ENCODE measurements at regions not wholly inside any gene's neighbourhood (a gene's known extent, or its start where the extent isn't known, plus 50 kb on each side); places are given as distances from the start of the nearest gene placed in this dataset.
A peak's percentile ranks its signal among the peaks of the same experiment; 100 is the strongest.

GRCh38 chr13:80059789-80060188, 281.1 kb downstream of the SPRY2 start:
- Mint-ChIP-seq H3K9me3 (no peaks in the 10 kb centered on the region), H3K27me3 (no peaks in the 10 kb centered on the region), H3K4me3 (no peak overlapping the region), H3K27ac (no peak overlapping the region), H3K36me3 (ENCODE audit: insufficient read depth) (no peaks in the 10 kb centered on the region), H3K4me1 (ENCODE audit: low read depth in 2 of 2) (no peaks in the 10 kb centered on the region)
- ATAC-seq (replicated peaks) (no peak), DNase-seq (no peak)

GRCh38 chr13:80058626-80059025, 282.3 kb downstream of the SPRY2 start:
- Mint-ChIP-seq H3K27me3 (no peaks in the 10 kb centered on the region), H3K4me3 (no peak overlapping the region), H3K27ac (no peak overlapping the region), H3K9me3 (no peaks in the 10 kb centered on the region), H3K36me3 (ENCODE audit: insufficient read depth) (no peaks in the 10 kb centered on the region), H3K4me1 (ENCODE audit: low read depth in 2 of 2) (no peaks in the 10 kb centered on the region)
- no peak for DNase-seq
- ATAC-seq (replicated peaks): no peak

- Mint-ChIP-seq H3K27me3 (no peaks in the 10 kb centered on the region), H3K9me3 (peaks cover 0 to 3% of the 10 kb centered on the region in 2 donors)
- ATAC-seq (replicated peaks): no peak
Measured at GRCh38 chr13:80055847-80056246, 285.1 kb downstream of the SPRY2 start.

GRCh38 chr13:80054806-80055205, 286.1 kb downstream of the SPRY2 start:
- no peaks in the 10 kb centered on the region for H3K36me3 Mint-ChIP-seq (ENCODE audit: insufficient read depth)
- H3K27ac Mint-ChIP-seq: no peak overlapping the region
- DNase-seq (no peak), ATAC-seq (replicated peaks) (no peak)
- no peak overlapping the region for H3K4me3 Mint-ChIP-seq
- H3K4me1 Mint-ChIP-seq (ENCODE audit: low read depth in 2 of 2): no peaks in the 10 kb centered on the region
- H3K9me3 Mint-ChIP-seq: peaks cover 0 to 3% of the 10 kb centered on the region in 2 donors
- no peaks in the 10 kb centered on the region for H3K27me3 Mint-ChIP-seq

More at GRCh38 chr13:80055847-80056246, 285.1 kb downstream of the SPRY2 start:
- Mint-ChIP-seq H3K27ac (no peak overlapping the region), H3K36me3 (ENCODE audit: insufficient read depth) (no peaks in the 10 kb centered on the region), H3K4me3 (no peak overlapping the region), H3K4me1 (ENCODE audit: low read depth in 2 of 2) (no peaks in the 10 kb centered on the region)
- no peak for DNase-seq

- ATAC-seq (replicated peaks) (no peak), DNase-seq (no peak)
- H3K27ac Mint-ChIP-seq: no peak overlapping the region
- no peaks in the 10 kb centered on the region for H3K27me3 Mint-ChIP-seq
- no peaks in the 10 kb centered on the region for H3K36me3 Mint-ChIP-seq (ENCODE audit: insufficient read depth)
- no peak overlapping the region for H3K4me3 Mint-ChIP-seq
- H3K9me3 Mint-ChIP-seq: peaks cover 0 to 3% of the 10 kb centered on the region in 2 donors
- H3K4me1 Mint-ChIP-seq (ENCODE audit: low read depth in 2 of 2): no peaks in the 10 kb centered on the region
Measured at GRCh38 chr13:80052286-80052685, 288.6 kb downstream of the SPRY2 start.

GRCh38 chr13:80050252-80050651, 290.7 kb downstream of the SPRY2 start:
- ATAC-seq (replicated peaks) (no peak), DNase-seq (no peak)
- no peak overlapping the region for H3K27ac Mint-ChIP-seq
- H3K36me3 Mint-ChIP-seq (ENCODE audit: insufficient read depth): no peaks in the 10 kb centered on the region
- H3K4me3 Mint-ChIP-seq: no peak overlapping the region
- no peaks in the 10 kb centered on the region for H3K27me3 Mint-ChIP-seq
- no peaks in the 10 kb centered on the region for H3K4me1 Mint-ChIP-seq (ENCODE audit: low read depth in 2 of 2)
- H3K9me3 Mint-ChIP-seq: peaks cover 0 to 3% of the 10 kb centered on the region in 2 donors

GRCh38 chr13:80048802-80049201, 292.1 kb downstream of the SPRY2 start:
- no peaks in the 10 kb centered on the region for H3K36me3 Mint-ChIP-seq (ENCODE audit: insufficient read depth)
- DNase-seq: peak in 2 of 3 experiments; percentile 2
- peaks cover 0 to 4% of the 10 kb centered on the region in 2 donors for H3K9me3 Mint-ChIP-seq
- H3K4me1 Mint-ChIP-seq (ENCODE audit: low read depth in 2 of 2): no peaks in the 10 kb centered on the region
- H3K4me3 Mint-ChIP-seq: no peak overlapping the region
- ATAC-seq (replicated peaks): peak; percentile 67
- H3K27ac Mint-ChIP-seq: no peak overlapping the region
- H3K27me3 Mint-ChIP-seq: no peaks in the 10 kb centered on the region

- no peaks in the 10 kb centered on the region for H3K36me3 Mint-ChIP-seq (ENCODE audit: insufficient read depth)
- H3K4me3 Mint-ChIP-seq: no peak overlapping the region
- peaks cover 0 to 4% of the 10 kb centered on the region in 2 donors for H3K9me3 Mint-ChIP-seq
- H3K27ac Mint-ChIP-seq: no peak overlapping the region
- H3K4me1 Mint-ChIP-seq (ENCODE audit: low read depth in 2 of 2): no peaks in the 10 kb centered on the region
- no peaks in the 10 kb centered on the region for H3K27me3 Mint-ChIP-seq
- DNase-seq: no peak
- no peak for ATAC-seq (replicated peaks)
Measured at GRCh38 chr13:80048030-80048429, 292.9 kb downstream of the SPRY2 start.

GRCh38 chr13:80047406-80047805, 293.5 kb downstream of the SPRY2 start:
- Mint-ChIP-seq H3K4me1 (ENCODE audit: low read depth in 2 of 2) (no peaks in the 10 kb centered on the region), H3K27ac (no peak overlapping the region), H3K36me3 (ENCODE audit: insufficient read depth) (no peaks in the 10 kb centered on the region), H3K9me3 (peaks cover 0 to 4% of the 10 kb centered on the region in 2 donors), H3K4me3 (no peak overlapping the region), H3K27me3 (no peaks in the 10 kb centered on the region)
- no peak for ATAC-seq (replicated peaks)
- no peak for DNase-seq

GRCh38 chr13:80040981-80041317, 300.0 kb downstream of the SPRY2 start:
- H3K27ac Mint-ChIP-seq: no peak overlapping the region
- H3K4me1 Mint-ChIP-seq (ENCODE audit: low read depth in 2 of 2): no peaks in the 10 kb centered on the region
- no peaks in the 10 kb centered on the region for H3K36me3 Mint-ChIP-seq (ENCODE audit: insufficient read depth)
- peaks cover 0 to 3% of the 10 kb centered on the region in 2 donors for H3K9me3 Mint-ChIP-seq
- DNase-seq (no peak), ATAC-seq (replicated peaks) (no peak)
- H3K4me3 Mint-ChIP-seq: no peak overlapping the region
- no peaks in the 10 kb centered on the region for H3K27me3 Mint-ChIP-seq

- Mint-ChIP-seq H3K9me3 (peaks cover 0 to 3% of the 10 kb centered on the region in 2 donors), H3K4me3 (no peak overlapping the region), H3K27me3 (no peaks in the 10 kb centered on the region), H3K27ac (no peak overlapping the region), H3K36me3 (ENCODE audit: insufficient read depth) (no peaks in the 10 kb centered on the region), H3K4me1 (ENCODE audit: low read depth in 2 of 2) (no peaks in the 10 kb centered on the region)
- DNase-seq: no peak
- no peak for ATAC-seq (replicated peaks)
Measured at GRCh38 chr13:80040196-80040980, 300.5 kb downstream of the SPRY2 start.

- Mint-ChIP-seq H3K27ac (no peak overlapping the region), H3K36me3 (ENCODE audit: insufficient read depth) (no peaks in the 10 kb centered on the region), H3K9me3 (peaks cover 0 to 2% of the 10 kb centered on the region in 2 donors), H3K4me3 (no peak overlapping the region), H3K27me3 (no peaks in the 10 kb centered on the region), H3K4me1 (ENCODE audit: low read depth in 2 of 2) (no peaks in the 10 kb centered on the region)
- no peak for DNase-seq
- no peak for ATAC-seq (replicated peaks)
Measured at GRCh38 chr13:80039000-80039399, 301.9 kb downstream of the SPRY2 start.

- H3K4me3 Mint-ChIP-seq: no peak overlapping the region
- ATAC-seq (replicated peaks) (no peak), DNase-seq (no peak)
- H3K27ac Mint-ChIP-seq: no peak overlapping the region
- peaks cover 0 to 2% of the 10 kb centered on the region in 2 donors for H3K9me3 Mint-ChIP-seq
- no peaks in the 10 kb centered on the region for H3K27me3 Mint-ChIP-seq
- no peaks in the 10 kb centered on the region for H3K4me1 Mint-ChIP-seq (ENCODE audit: low read depth in 2 of 2)
- H3K36me3 Mint-ChIP-seq (ENCODE audit: insufficient read depth): no peaks in the 10 kb centered on the region
Measured at GRCh38 chr13:80038371-80038770, 302.6 kb downstream of the SPRY2 start.

GRCh38 chr13:80037505-80037888, 303.4 kb downstream of the SPRY2 start:
- no peaks in the 10 kb centered on the region for H3K36me3 Mint-ChIP-seq (ENCODE audit: insufficient read depth)
- peaks cover 0 to 2% of the 10 kb centered on the region in 2 donors for H3K9me3 Mint-ChIP-seq
- H3K27me3 Mint-ChIP-seq: no peaks in the 10 kb centered on the region
- H3K4me1 Mint-ChIP-seq (ENCODE audit: low read depth in 2 of 2): no peaks in the 10 kb centered on the region
- no peak overlapping the region for H3K4me3 Mint-ChIP-seq
- H3K27ac Mint-ChIP-seq: no peak overlapping the region
- DNase-seq (no peak), ATAC-seq (replicated peaks) (no peak)
